ENCODE measurements at regions not wholly inside any gene's neighbourhood (a gene's known extent, or its start where the extent isn't known, plus 50 kb on each side); places are given as distances from the start of the nearest gene placed in this dataset.

DNA sequence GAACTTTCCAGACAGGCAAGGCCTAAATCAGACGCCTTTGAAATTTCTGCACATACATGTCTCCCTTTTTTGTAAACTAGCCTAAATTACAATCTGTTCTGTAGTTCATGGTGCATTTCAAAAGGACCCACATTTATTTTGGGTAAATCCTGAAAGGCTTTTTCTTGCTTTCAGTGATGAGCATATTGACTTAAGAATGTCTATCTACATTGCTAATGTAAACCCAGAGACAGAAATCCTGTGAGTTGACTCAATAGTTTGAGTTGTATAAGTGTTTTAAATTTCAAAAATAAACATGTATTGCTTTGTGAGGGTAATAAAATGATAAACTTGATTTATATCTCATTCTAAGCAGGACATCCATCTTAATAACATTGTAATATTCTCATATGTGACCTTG, 977.0 kb upstream of the NR2F2 start:
- H3K36me3 ChIP-seq (replicated peaks in 1 of 2; ENCODE audit: control insufficient read depth in 1 of 2, insufficient read depth in 2 of 2, low read length in 1 of 2), result no peaks in the 10 kb centered on the region
- H3K27me3 ChIP-seq (ENCODE audit: insufficient read depth), result no peaks in the 10 kb centered on the region
- 29% methylated on average over 1 of the region's 1 CpG for WGBS (ENCODE audit: low lambda C conversion rate)
- H3F3A ChIP-seq (replicated peaks; ENCODE audit: insufficient read depth), result no peaks in the 10 kb centered on the region
- H3K9ac ChIP-seq, result no peak overlapping the region
- no peak overlapping the region for H3K4me3 ChIP-seq (ENCODE audit: low read depth in 2 of 2, low read length in 1 of 2)
- no peaks in the 10 kb centered on the region for H3K9me2 ChIP-seq
- ChIA-PET POLR2A (no interaction called here), CTCF (no interaction called here)
- H2AFZ ChIP-seq (ENCODE audit: low read depth), result no peak overlapping the region
- DNase-seq, result no peak
- H3K27ac ChIP-seq (ENCODE audit: low read depth in 2 of 2, low read length in 1 of 2), result no peak overlapping the region
- H3K79me2 ChIP-seq (ENCODE audit: insufficient read depth), result no peaks in the 10 kb centered on the region
- no peaks in the 10 kb centered on the region for H3K9me3 ChIP-seq
- no peaks in the 10 kb centered on the region for H3K4me1 ChIP-seq (ENCODE audit: control insufficient read depth in 1 of 2, insufficient read depth in 2 of 2, low read depth in 1 of 2, low read length in 1 of 2)
- H3K4me2 ChIP-seq, result no peak overlapping the region
- no peak for TF ChIP-seq FOXM1 (IDR thresholded peaks at IDR 0.05; ENCODE audit: low read depth)
- no peak for TF ChIP-seq EP300 (IDR thresholded peaks at IDR 0.05; ENCODE audit: borderline replicate concordance in 1 of 2, low read depth in 1 of 2, low read length in 1 of 2)
- no peak for TF ChIP-seq RCOR1 (IDR thresholded peaks at IDR 0.05; ENCODE audit: low read length)
- no peaks in the 10 kb centered on the region for H4K20me1 ChIP-seq (ENCODE audit: insufficient read depth)

DNA sequence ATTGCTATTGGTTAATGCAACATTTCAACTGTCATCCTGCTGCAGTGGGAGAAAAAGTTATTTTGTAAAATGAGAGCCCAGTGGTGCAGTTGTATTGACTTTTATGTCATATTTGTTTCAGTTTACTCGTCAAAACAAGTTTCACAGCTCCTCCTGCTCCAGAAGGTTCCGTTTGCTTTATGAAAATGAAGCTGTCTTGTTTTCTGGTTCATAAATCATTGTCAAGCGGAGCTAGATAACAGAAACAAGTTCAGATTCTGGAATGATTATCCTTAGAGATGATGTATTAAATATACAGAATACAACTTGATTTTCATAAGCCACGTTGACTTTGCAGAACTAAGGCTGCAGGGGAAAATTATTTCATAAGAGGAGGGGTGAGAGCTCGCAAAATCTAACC, 970.5 kb upstream of the NR2F2 start:
- CTCF ChIA-PET, result no interaction called here
- WGBS (ENCODE audit: low lambda C conversion rate), result 5% methylated on average over 5 of the region's 5 CpGs

More for the DNA sequence above, 970.5 kb upstream of the NR2F2 start:
- Histone ChIP-seq H3K9ac (no peak overlapping the region), H3K9me2 (no peaks in the 10 kb centered on the region), H3K4me1 (ENCODE audit: control insufficient read depth in 1 of 2, insufficient read depth in 2 of 2, low read depth in 1 of 2, low read length in 1 of 2) (no peaks in the 10 kb centered on the region), H3K27ac (ENCODE audit: low read depth in 2 of 2, low read length in 1 of 2) (no peak overlapping the region), H2AFZ (ENCODE audit: low read depth) (no peak overlapping the region), H3K27me3 (ENCODE audit: insufficient read depth) (no peaks in the 10 kb centered on the region), H3K4me2 (no peak overlapping the region), H3K79me2 (ENCODE audit: insufficient read depth) (no peaks in the 10 kb centered on the region), H3F3A (replicated peaks; ENCODE audit: insufficient read depth) (no peaks in the 10 kb centered on the region), H3K9me3 (no peaks in the 10 kb centered on the region), H4K20me1 (ENCODE audit: insufficient read depth) (no peaks in the 10 kb centered on the region), H3K36me3 (replicated peaks in 1 of 2; ENCODE audit: control insufficient read depth in 1 of 2, insufficient read depth in 2 of 2, low read length in 1 of 2) (no peaks in the 10 kb centered on the region), H3K4me3 (ENCODE audit: low read depth in 2 of 2, low read length in 1 of 2) (no peak overlapping the region)
- no peak for DNase-seq
- POLR2A ChIA-PET, result no interaction called here
- TF ChIP-seq NRF1 (IDR thresholded peaks at IDR 0.05; ENCODE audit: low read depth, low read length) (no peak), RFX5 (IDR thresholded peaks at IDR 0.05; ENCODE audit: low read length) (no peak), TAF1 (IDR thresholded peaks at IDR 0.05; ENCODE audit: borderline replicate concordance, low read depth, low read length) (no peak), FOSL2 (IDR thresholded peaks at IDR 0.05; ENCODE audit: borderline replicate concordance, low read depth) (no peak), CHD2 (IDR thresholded peaks at IDR 0.05; ENCODE audit: low read length, partially characterized antibody) (no peak), GABPA (IDR thresholded peaks at IDR 0.05; ENCODE audit: low read depth) (no peak), SMC3 (IDR thresholded peaks at IDR 0.05; ENCODE audit: low read depth, low read length) (no peak)
- TF ChIP-seq, protein P1, sequence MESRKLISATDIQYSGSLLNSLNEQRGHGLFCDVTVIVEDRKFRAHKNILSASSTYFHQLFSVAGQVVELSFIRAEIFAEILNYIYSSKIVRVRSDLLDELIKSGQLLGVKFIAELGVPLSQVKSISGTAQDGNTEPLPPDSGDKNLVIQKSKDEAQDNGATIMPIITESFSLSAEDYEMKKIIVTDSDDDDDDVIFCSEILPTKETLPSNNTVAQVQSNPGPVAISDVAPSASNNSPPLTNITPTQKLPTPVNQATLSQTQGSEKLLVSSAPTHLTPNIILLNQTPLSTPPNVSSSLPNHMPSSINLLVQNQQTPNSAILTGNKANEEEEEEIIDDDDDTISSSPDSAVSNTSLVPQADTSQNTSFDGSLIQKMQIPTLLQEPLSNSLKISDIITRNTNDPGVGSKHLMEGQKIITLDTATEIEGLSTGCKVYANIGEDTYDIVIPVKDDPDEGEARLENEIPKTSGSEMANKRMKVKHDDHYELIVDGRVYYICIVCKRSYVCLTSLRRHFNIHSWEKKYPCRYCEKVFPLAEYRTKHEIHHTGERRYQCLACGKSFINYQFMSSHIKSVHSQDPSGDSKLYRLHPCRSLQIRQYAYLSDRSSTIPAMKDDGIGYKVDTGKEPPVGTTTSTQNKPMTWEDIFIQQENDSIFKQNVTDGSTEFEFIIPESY (IDR thresholded peaks at IDR 0.05; ENCODE audit: borderline replicate concordance, low read depth), result no peak
- TF ChIP-seq, protein P2, sequence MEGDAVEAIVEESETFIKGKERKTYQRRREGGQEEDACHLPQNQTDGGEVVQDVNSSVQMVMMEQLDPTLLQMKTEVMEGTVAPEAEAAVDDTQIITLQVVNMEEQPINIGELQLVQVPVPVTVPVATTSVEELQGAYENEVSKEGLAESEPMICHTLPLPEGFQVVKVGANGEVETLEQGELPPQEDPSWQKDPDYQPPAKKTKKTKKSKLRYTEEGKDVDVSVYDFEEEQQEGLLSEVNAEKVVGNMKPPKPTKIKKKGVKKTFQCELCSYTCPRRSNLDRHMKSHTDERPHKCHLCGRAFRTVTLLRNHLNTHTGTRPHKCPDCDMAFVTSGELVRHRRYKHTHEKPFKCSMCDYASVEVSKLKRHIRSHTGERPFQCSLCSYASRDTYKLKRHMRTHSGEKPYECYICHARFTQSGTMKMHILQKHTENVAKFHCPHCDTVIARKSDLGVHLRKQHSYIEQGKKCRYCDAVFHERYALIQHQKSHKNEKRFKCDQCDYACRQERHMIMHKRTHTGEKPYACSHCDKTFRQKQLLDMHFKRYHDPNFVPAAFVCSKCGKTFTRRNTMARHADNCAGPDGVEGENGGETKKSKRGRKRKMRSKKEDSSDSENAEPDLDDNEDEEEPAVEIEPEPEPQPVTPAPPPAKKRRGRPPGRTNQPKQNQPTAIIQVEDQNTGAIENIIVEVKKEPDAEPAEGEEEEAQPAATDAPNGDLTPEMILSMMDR (IDR thresholded peaks at IDR 0.05), result no peak
